NT2/D1 (cell line): ENCODE measurements at regions not wholly inside any gene's neighbourhood (a gene's known extent, or its start where the extent isn't known, plus 50 kb on each side); places are given as distances from the start of the nearest gene placed in this dataset.

Source experiments
- DNase-seq: peaks from one replicate; pipeline ENCODE4 v3.0.0-alpha.2; 2011; ENCODE audit warnings: low read depth, low spot score
- H3K27me3 ChIP-seq: 2 replicates; pipeline ENCODE4 v1.6.0; 2011; ENCODE audit warnings: mild to moderate bottlenecking; ENCODE audit not compliant: insufficient read length, insufficient read depth
- H3K36me3 ChIP-seq: 2 replicates; pipeline ENCODE4 v1.6.1; 2011; ENCODE audit warnings: mild to moderate bottlenecking, low read length, mixed read lengths; ENCODE audit not compliant: insufficient read depth, insufficient read length
- H3K4me1 ChIP-seq: 2 replicates; pipeline ENCODE4 v1.5.1; 2011; ENCODE audit not compliant: insufficient read depth, insufficient read length
- H3K4me3 ChIP-seq: 2 replicates; pipeline ENCODE4 v1.5.1; 2011; ENCODE audit warnings: low read depth; ENCODE audit not compliant: insufficient read length
- H3K9ac ChIP-seq: 2 replicates; pipeline ENCODE4 v1.6.0; 2011; ENCODE audit warnings: low read depth; ENCODE audit not compliant: insufficient read length
- H3K9me3 ChIP-seq: 2 replicates; pipeline ENCODE4 v1.5.1; 2011; ENCODE audit warnings: mild to moderate bottlenecking, low read length; ENCODE audit not compliant: insufficient read depth
- SUZ12 ChIP-seq: IDR thresholded peaks from 2 replicates; pipeline ENCODE4 v1.6.1; 2011; ENCODE audit not compliant: insufficient read length, insufficient read depth; ENCODE audit errors: extremely low read depth
- YY1 ChIP-seq: IDR thresholded peaks from 2 replicates; pipeline ENCODE4 v1.6.1; 2011; ENCODE audit not compliant: insufficient read length, insufficient read depth
- ZNF274 ChIP-seq: IDR thresholded peaks from 2 replicates; pipeline ENCODE4 v1.6.1; 2011; ENCODE audit warnings: mild to moderate bottlenecking, low read depth, low read length

- no peak for DNase-seq
- no peaks in the 10 kb centered on the region for H3K36me3 ChIP-seq
- no peaks in the 10 kb centered on the region for H3K4me1 ChIP-seq
- no peaks in the 10 kb centered on the region for H3K9me3 ChIP-seq
- no peak overlapping the region for H3K4me3 ChIP-seq
- no peak for TF ChIP-seq SUZ12
- H3K27me3 ChIP-seq, result no peaks in the 10 kb centered on the region
- no peak overlapping the region for H3K9ac ChIP-seq
Measured at GRCh38 chr13:34412295-34412694, 529.8 kb upstream of the NBEA start.

GRCh38 chr13:34412817-34413375, 529.2 kb upstream of the NBEA start:
- no peak for DNase-seq

GRCh38 chr13:34413538-34414210, 528.4 kb upstream of the NBEA start:
- TF ChIP-seq YY1, result no peak
- TF ChIP-seq SUZ12, result no peak
- no peak for TF ChIP-seq ZNF274

More at GRCh38 chr13:34412817-34413375, 529.2 kb upstream of the NBEA start:
- no peak overlapping the region for H3K4me3 ChIP-seq
- TF ChIP-seq SUZ12 (no peak), YY1 (no peak), ZNF274 (no peak)
- H3K9ac ChIP-seq, result no peak overlapping the region
- H3K27me3 ChIP-seq, result no peaks in the 10 kb centered on the region
- H3K36me3 ChIP-seq, result no peaks in the 10 kb centered on the region
- no peaks in the 10 kb centered on the region for H3K4me1 ChIP-seq
- no peaks in the 10 kb centered on the region for H3K9me3 ChIP-seq

GRCh38 chr13:34414616-34415015, 527.5 kb upstream of the NBEA start:
- TF ChIP-seq SUZ12 (no peak), ZNF274 (no peak)
- H3K27me3 ChIP-seq, result no peaks in the 10 kb centered on the region
- no peak overlapping the region for H3K9ac ChIP-seq
- DNase-seq, result no peak
- H3K4me1 ChIP-seq, result peaks cover 2% of the 10 kb centered on the region
- no peaks in the 10 kb centered on the region for H3K9me3 ChIP-seq
- H3K4me3 ChIP-seq, result no peak overlapping the region
- no peaks in the 10 kb centered on the region for H3K36me3 ChIP-seq

More at GRCh38 chr13:34413538-34414210, 528.4 kb upstream of the NBEA start:
- H3K4me3 ChIP-seq, result no peak overlapping the region
- no peak for DNase-seq
- H3K9ac ChIP-seq, result no peak overlapping the region
- no peaks in the 10 kb centered on the region for H3K27me3 ChIP-seq
- no peaks in the 10 kb centered on the region for H3K9me3 ChIP-seq
- H3K4me1 ChIP-seq, result no peaks in the 10 kb centered on the region
- no peaks in the 10 kb centered on the region for H3K36me3 ChIP-seq

- no peaks in the 10 kb centered on the region for H3K36me3 ChIP-seq
- no peaks in the 10 kb centered on the region for H3K9me3 ChIP-seq
- H3K27me3 ChIP-seq, result no peaks in the 10 kb centered on the region
- DNase-seq, result no peak
- peaks cover 2% of the 10 kb centered on the region for H3K4me1 ChIP-seq
- H3K9ac ChIP-seq, result no peak overlapping the region
- H3K4me3 ChIP-seq, result no peak overlapping the region
- no peak for TF ChIP-seq ZNF274
- no peak for TF ChIP-seq YY1
- TF ChIP-seq SUZ12, result no peak
Measured at GRCh38 chr13:34416971-34417380, 525.1 kb upstream of the NBEA start.

GRCh38 chr13:34417896-34418295, 524.2 kb upstream of the NBEA start:
- no peaks in the 10 kb centered on the region for H3K9me3 ChIP-seq
- TF ChIP-seq YY1 (no peak), ZNF274 (no peak), SUZ12 (no peak)
- H3K4me1 ChIP-seq, result peaks cover 2% of the 10 kb centered on the region
- no peak overlapping the region for H3K9ac ChIP-seq
- no peak for DNase-seq
- no peak overlapping the region for H3K4me3 ChIP-seq
- H3K36me3 ChIP-seq, result no peaks in the 10 kb centered on the region
- H3K27me3 ChIP-seq, result no peaks in the 10 kb centered on the region

GRCh38 chr13:34419025-34419424, 523.0 kb upstream of the NBEA start:
- DNase-seq, result no peak
- Histone ChIP-seq H3K36me3 (no peaks in the 10 kb centered on the region), H3K4me1 (peaks cover 2% of the 10 kb centered on the region), H3K9me3 (no peaks in the 10 kb centered on the region), H3K4me3 (no peak overlapping the region), H3K9ac (no peak overlapping the region), H3K27me3 (no peaks in the 10 kb centered on the region)
- TF ChIP-seq SUZ12 (no peak), YY1 (no peak), ZNF274 (no peak)
